Suprapubic skin (tissue), 4 donors: ENCODE measurements at regions not wholly inside any gene's neighbourhood (a gene's known extent, or its start where the extent isn't known, plus 50 kb on each side); places are given as distances from the start of the nearest gene placed in this dataset.

Experiments used
- EP300 ChIP-seq: sonication (generic); formaldehyde crosslinking; IDR thresholded peaks from one replicate; pipeline ENCODE4 v1.6.1; 2017; ENCODE audit warnings: antibody characterized with exemption
- POLR2A ChIP-seq, 2 donors: fragments of 450-650 bp; IDR thresholded peaks; one replicate each; pipeline ENCODE4 v1.6.1; 2017; ENCODE audit warnings: antibody characterized with exemption in 2 of 2, mild to moderate bottlenecking in 2 of 2, moderate library complexity in 2 of 2
- POLR2AphosphoS5 ChIP-seq, 3 donors: sonication (generic); formaldehyde crosslinking; IDR thresholded peaks; one replicate each; pipeline ENCODE4 v1.6.1; 2017; ENCODE audit warnings: antibody characterized with exemption in 3 of 3
- TF ChIP-seq, protein P1 (sequence below), 2 donors: fragments of 200-600 bp in 1 of 2; fragments of 450-650 bp in 1 of 2; sonication (generic) in 1 of 2; IDR thresholded peaks; one replicate each; pipeline ENCODE4 v1.5.1; 2016 to 2019; ENCODE audit warnings: antibody characterized with exemption in 2 of 2, mild to moderate bottlenecking in 1 of 2, moderate library complexity in 1 of 2

DNA sequence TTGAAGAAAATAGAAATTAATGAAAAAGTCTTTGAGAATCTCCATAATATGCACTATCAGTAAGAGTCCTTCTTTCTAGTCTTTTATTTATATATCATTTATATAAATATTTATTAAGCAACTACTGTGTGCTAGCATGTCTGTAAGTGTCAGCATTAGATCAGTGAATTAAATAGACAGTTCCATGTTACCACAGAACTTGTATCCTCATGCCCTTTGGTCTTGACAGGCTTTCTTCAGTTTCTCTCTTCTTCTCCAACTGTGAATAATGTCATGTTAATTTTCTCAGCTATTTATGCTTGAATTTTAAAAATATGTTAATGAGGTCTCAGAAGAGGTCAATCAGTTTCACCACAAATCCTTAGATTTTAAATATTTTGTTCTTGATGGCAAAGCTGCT is 389.6 kb upstream of the TRAM1L1 start:
- no peak for TF ChIP-seq POLR2A (IDR thresholded peaks at IDR 0.05)
- no peak for TF ChIP-seq POLR2AphosphoS5 (IDR thresholded peaks at IDR 0.05)
- TF ChIP-seq, protein P1, sequence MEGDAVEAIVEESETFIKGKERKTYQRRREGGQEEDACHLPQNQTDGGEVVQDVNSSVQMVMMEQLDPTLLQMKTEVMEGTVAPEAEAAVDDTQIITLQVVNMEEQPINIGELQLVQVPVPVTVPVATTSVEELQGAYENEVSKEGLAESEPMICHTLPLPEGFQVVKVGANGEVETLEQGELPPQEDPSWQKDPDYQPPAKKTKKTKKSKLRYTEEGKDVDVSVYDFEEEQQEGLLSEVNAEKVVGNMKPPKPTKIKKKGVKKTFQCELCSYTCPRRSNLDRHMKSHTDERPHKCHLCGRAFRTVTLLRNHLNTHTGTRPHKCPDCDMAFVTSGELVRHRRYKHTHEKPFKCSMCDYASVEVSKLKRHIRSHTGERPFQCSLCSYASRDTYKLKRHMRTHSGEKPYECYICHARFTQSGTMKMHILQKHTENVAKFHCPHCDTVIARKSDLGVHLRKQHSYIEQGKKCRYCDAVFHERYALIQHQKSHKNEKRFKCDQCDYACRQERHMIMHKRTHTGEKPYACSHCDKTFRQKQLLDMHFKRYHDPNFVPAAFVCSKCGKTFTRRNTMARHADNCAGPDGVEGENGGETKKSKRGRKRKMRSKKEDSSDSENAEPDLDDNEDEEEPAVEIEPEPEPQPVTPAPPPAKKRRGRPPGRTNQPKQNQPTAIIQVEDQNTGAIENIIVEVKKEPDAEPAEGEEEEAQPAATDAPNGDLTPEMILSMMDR (IDR thresholded peaks at IDR 0.05) = no peak
- TF ChIP-seq EP300 = no peak
